ENCODE measurements at regions not wholly inside any gene's neighbourhood (a gene's known extent, or its start where the extent isn't known, plus 50 kb on each side); places are given as distances from the start of the nearest gene placed in this dataset.

DNA sequence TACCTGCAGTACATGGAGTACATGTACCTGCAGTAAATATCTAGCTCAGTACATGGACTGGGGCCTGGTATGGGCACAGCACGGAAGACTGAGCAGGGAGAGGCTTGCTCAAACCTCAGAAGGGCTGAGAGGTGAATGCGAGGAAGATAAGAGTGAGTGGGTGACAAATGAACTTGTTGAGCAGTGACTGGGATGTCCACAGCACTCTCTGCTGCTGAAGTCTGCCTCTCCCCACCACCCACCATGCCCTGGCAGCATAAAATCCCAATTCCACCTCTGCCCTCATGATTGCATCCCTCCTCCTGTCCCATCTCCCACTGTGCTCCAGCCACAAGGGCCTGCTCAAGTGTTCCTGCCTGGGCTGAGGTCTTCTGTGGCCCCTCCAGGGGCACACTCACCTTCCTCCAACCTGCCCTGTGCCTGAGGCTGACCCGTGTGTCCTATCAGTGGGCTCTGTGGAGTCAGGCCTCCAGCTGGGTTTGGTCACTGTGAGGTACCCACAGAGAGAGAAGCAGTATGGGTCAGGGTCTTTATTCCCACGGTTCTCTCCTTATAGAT lies 114.2 kb downstream of the FOXD2 start:
- intact Hi-C loops (cut with DNase I, micrococcal nuclease): no loop called here
- DNase-seq: no peak
- Histone ChIP-seq H3K36me3 (ENCODE audit: low read depth) (no peaks in the 10 kb centered on the region), H3K4me1 (ENCODE audit: low read depth) (peaks cover 19% of the 10 kb centered on the region), H3K9me3 (no peaks in the 10 kb centered on the region), H3K4me3 (no peak overlapping the region)
- no peak for ATAC-seq
- TF ChIP-seq, protein P1, sequence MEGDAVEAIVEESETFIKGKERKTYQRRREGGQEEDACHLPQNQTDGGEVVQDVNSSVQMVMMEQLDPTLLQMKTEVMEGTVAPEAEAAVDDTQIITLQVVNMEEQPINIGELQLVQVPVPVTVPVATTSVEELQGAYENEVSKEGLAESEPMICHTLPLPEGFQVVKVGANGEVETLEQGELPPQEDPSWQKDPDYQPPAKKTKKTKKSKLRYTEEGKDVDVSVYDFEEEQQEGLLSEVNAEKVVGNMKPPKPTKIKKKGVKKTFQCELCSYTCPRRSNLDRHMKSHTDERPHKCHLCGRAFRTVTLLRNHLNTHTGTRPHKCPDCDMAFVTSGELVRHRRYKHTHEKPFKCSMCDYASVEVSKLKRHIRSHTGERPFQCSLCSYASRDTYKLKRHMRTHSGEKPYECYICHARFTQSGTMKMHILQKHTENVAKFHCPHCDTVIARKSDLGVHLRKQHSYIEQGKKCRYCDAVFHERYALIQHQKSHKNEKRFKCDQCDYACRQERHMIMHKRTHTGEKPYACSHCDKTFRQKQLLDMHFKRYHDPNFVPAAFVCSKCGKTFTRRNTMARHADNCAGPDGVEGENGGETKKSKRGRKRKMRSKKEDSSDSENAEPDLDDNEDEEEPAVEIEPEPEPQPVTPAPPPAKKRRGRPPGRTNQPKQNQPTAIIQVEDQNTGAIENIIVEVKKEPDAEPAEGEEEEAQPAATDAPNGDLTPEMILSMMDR (IDR thresholded peaks at IDR 0.05): no peak

DNA sequence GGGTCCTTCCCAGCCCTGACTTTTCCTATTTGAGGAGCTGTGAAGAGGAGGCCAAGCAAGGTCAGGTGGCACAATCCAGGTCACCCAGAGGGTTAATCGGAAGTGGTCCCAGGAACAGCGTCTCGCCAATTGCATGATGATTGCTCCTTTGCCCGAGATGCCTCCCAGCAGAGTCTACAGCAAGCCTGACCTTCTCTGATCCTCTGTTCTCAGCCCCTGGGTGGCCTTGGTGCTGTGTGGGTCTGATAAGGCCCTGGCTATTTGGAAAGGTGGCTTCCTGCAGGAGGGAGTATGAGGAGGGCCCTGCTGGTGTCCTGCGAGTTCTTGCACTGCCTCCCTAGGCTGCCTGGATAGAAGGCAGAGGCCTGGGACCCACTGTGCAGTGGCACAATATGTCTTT lies 116.2 kb downstream of the FOXD2 start:
- Histone ChIP-seq H3K4me1 (ENCODE audit: low read depth) (peaks cover 19% of the 10 kb centered on the region), H3K36me3 (ENCODE audit: low read depth) (no peaks in the 10 kb centered on the region), H3K4me3 (no peak overlapping the region), H3K9me3 (no peaks in the 10 kb centered on the region)
- ATAC-seq (no peak), DNase-seq (no peak)
- intact Hi-C loops (cut with DNase I, micrococcal nuclease): no loop called here
- TF ChIP-seq, protein P1 (IDR thresholded peaks at IDR 0.05): no peak

DNA sequence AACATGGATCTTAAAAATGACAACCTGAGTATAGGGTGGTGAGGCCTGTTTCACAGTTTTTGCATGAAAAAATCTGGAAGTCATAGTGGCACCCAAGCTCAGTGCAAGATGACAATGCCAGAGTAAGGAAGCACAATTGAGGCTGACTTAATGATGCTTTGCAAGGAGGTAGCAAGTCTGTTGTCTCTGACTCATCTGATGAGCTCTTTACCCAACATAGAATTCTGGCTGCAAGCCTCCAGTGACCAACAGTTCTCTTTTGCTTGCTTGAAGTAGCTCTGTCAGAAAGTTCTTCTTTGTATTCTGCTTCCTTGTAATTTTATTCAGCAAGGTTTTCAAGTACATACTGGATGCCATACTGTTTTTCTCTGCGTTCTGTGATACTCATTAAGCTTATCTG lies 117.1 kb downstream of the FOXD2 start:
- no peak overlapping the region for H3K4me3 ChIP-seq
- peaks cover 26% of the 10 kb centered on the region for H3K4me1 ChIP-seq (ENCODE audit: low read depth)
- H3K9me3 ChIP-seq: no peaks in the 10 kb centered on the region
- ATAC-seq (peak; percentile 2), DNase-seq (no peak)
- intact Hi-C loops (cut with DNase I, micrococcal nuclease): no loop called here
- TF ChIP-seq, protein P1 (IDR thresholded peaks at IDR 0.05): no peak
- no peaks in the 10 kb centered on the region for H3K36me3 ChIP-seq (ENCODE audit: low read depth)

DNA sequence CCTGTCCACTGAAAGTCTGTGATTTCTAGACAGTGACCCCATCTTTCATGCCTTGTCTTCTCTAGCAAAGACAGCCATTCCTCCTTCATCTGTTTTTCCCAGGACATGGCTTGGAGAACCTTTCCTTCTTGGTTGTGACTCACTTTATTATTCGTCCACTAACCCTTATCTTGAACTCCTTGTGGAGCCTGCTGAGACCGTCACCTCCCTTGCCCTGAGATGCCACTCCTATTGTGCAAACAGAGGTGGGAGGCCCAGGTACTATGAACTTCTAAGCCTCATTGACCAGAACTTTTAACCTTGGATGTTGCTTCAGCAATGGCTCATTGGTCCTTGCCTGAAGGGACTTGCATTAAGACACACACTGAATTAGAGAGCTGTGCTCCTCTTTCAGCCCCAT lies 117.5 kb downstream of the FOXD2 start:
- H3K36me3 ChIP-seq (ENCODE audit: low read depth): no peaks in the 10 kb centered on the region
- intact Hi-C loops (cut with DNase I, micrococcal nuclease): no loop called here
- H3K4me3 ChIP-seq: no peak overlapping the region
- TF ChIP-seq, protein P1 (IDR thresholded peaks at IDR 0.05): no peak
- DNase-seq (peak in 2 of 3 donors; percentile 55 to 66), ATAC-seq (peak; percentile 86)
- H3K9me3 ChIP-seq: no peaks in the 10 kb centered on the region
- peaks cover 30% of the 10 kb centered on the region for H3K4me1 ChIP-seq (ENCODE audit: low read depth)

DNA sequence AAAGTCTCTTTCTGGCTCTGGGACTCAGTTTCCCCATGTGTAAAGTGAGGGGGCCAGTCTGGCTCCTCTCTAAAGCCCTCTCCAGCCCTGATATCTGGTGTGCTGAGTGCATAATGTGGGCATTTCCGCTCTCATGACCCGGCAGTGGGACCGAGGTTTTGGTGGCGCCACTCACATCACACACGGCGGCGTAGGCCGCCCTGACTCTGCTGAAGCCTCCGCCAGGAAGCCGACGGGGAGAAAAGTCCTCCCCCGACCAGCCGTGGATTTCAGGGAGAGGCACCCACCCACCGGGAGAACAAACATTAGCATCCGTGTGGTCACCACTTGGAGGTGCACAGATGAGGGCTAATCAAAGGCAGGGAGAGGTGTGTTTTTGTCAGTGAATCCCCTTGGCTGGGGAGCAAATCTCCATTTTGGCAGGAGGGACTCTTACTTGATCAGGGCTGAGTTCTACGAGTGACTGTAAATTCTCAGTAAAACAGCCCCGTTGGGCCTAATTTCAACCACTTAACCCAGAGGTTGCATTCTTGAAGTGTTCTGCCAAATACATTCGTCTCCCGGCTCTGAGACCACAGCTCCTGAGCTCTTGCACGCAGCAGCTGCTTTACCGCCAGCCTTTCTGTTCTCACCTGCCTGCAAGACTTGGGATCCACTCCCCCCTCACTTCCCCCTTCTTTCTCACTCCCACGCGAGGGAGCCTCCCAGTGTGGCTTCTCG lies 118.2 kb downstream of the FOXD2 start:
- ATAC-seq: no peak
- Histone ChIP-seq H3K36me3 (ENCODE audit: low read depth) (no peaks in the 10 kb centered on the region), H3K4me3 (no peak overlapping the region), H3K4me1 (ENCODE audit: low read depth) (peaks cover 30% of the 10 kb centered on the region), H3K9me3 (no peaks in the 10 kb centered on the region)
- DNase-seq: no peak
- TF ChIP-seq, protein P1 (IDR thresholded peaks at IDR 0.05): no peak
- intact Hi-C loops (cut with DNase I, micrococcal nuclease): no loop called here

Measured in mucosa of descending colon (tissue), 3 donors.